Body of pancreas (tissue), 4 donors: ENCODE measurements at regions not wholly inside any gene's neighbourhood (a gene's known extent, or its start where the extent isn't known, plus 50 kb on each side); places are given as distances from the start of the nearest gene placed in this dataset.
A peak's percentile ranks its signal among the peaks of the same experiment; 100 is the strongest.
"Not testable (repeated sequence)": the region's sequence is repeated elsewhere in the genome, so short reads cannot be mapped to it uniquely, and the experiment has no call there.

Experiments used
- ATAC-seq: fragments of 150-250 bp; one replicate; pipeline ENCODE4 v1.9.1; 2016
- DNase-seq, 4 donors: peaks; one replicate each; pipeline ENCODE4 v3.0.0-alpha.2; 2019
- H3K27ac ChIP-seq, 4 donors: fragments of 200-600 bp; sonication (generic); 1 replicate in 3 of 4; 2 replicates in 1 of 4; pipeline versions ENCODE4 v1.5.1 to v1.6.1; 2016 to 2019; ENCODE audit warnings: mild to moderate bottlenecking in 1 of 4, mixed read lengths in 1 of 4, moderate library complexity in 1 of 4
- H3K27me3 ChIP-seq, 2 donors: fragments of 200-600 bp; sonication (generic); one replicate each; pipeline ENCODE4 v1.6.0; 2016; ENCODE audit warnings: mild to moderate bottlenecking in 1 of 2
- H3K36me3 ChIP-seq, 2 donors: fragments of 200-600 bp; sonication (generic); replicated peaks in 1 of 2; 2 replicates each; pipeline ENCODE4 v1.5.1; 2016; ENCODE audit warnings: low read depth in 2 of 2; ENCODE audit not compliant: insufficient read depth in 1 of 2
- H3K4me1 ChIP-seq: fragments of 200-600 bp; sonication (generic); one replicate; pipeline ENCODE4 v1.6.0; 2016
- H3K4me3 ChIP-seq, 2 donors: fragments of 200-600 bp; sonication (generic); 1 replicate in 1 of 2; 2 replicates in 1 of 2; pipeline ENCODE4 v1.5.1; 2016 to 2019
- H3K9me3 ChIP-seq, 3 donors: fragments of 200-600 bp; sonication (generic); 1 replicate in 2 of 3; 2 replicates in 1 of 3; pipeline ENCODE4 v1.5.1; 2016
- POLR2A ChIP-seq, 3 donors: fragments of 450-650 bp; IDR thresholded peaks; one replicate each; pipeline ENCODE4 v1.6.1; 2016; ENCODE audit warnings: antibody characterized with exemption in 3 of 3, mild to moderate bottlenecking in 2 of 3
- WGBS, 2 donors: methylation state at CpG; one replicate each; pipeline ENCODE4 v1.1.5; 2017; 5-methylcytosine and 5-hydroxymethylcytosine counted together
- intact Hi-C: fragments of 100-400 bp; cut with DNase I; formaldehyde crosslinking; loops from one replicate; pipeline ENCODE4 v1.15.1; 2023
- TF ChIP-seq, protein P1 (sequence below), 7 experiments: fragments of 450-650 bp in 4 of 7; fragments of 200-600 bp in 3 of 7; sonication (generic) in 3 of 7; IDR thresholded peaks; one replicate each; pipeline ENCODE4 v1.5.1; 2016 to 2019; ENCODE audit warnings: antibody characterized with exemption in 7 of 7

DNA sequence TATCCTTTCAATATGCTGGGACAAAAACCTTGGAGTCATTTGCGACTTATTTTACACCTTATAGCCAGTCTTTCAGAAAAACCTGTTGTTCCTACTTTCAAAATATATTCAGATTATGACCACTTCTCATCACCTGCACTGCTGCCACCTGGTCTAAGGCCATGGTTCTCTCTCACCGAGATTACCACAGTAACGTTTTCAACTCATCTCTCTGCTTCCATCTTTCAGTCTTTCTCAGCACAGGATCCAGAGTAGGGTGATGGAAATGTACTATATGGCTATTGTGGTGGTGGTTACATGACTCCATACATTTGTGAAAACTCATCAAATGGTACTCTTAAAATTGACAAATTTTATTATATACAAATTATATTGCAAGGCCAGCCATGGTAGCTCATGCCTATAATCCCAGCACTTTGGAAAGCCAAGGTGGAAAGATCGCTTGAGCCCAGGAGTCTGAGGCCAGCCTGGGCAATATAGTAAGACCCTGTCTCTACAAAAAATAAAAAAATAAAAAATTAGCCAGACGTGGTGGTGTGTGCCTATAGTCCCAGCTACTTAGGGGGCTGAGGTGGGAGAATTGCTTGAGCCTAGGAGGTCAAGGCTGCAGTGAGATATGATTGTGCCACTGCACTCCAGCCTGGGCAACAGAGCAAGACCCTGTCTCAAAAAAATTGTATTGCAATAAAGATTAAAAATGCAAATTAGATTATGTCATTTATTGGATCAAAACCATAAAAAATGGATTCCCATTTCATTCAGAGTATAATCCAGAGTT is 120.9 kb upstream of the PPP2R5A start:
- no peak overlapping the region for H3K4me3 ChIP-seq
- no peaks in the 10 kb centered on the region for H3K36me3 ChIP-seq
- intact Hi-C loops = no loop called here
- no peaks in the 10 kb centered on the region for H3K9me3 ChIP-seq
- no peak for TF ChIP-seq POLR2A (IDR thresholded peaks at IDR 0.05)
- TF ChIP-seq, protein P1, sequence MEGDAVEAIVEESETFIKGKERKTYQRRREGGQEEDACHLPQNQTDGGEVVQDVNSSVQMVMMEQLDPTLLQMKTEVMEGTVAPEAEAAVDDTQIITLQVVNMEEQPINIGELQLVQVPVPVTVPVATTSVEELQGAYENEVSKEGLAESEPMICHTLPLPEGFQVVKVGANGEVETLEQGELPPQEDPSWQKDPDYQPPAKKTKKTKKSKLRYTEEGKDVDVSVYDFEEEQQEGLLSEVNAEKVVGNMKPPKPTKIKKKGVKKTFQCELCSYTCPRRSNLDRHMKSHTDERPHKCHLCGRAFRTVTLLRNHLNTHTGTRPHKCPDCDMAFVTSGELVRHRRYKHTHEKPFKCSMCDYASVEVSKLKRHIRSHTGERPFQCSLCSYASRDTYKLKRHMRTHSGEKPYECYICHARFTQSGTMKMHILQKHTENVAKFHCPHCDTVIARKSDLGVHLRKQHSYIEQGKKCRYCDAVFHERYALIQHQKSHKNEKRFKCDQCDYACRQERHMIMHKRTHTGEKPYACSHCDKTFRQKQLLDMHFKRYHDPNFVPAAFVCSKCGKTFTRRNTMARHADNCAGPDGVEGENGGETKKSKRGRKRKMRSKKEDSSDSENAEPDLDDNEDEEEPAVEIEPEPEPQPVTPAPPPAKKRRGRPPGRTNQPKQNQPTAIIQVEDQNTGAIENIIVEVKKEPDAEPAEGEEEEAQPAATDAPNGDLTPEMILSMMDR (IDR thresholded peaks at IDR 0.05) = no peak
- WGBS, 2 donors = 90 to 91% methylated on average over 5 of the region's 5 CpGs
- H3K27ac ChIP-seq = no peak overlapping the region
- H3K4me1 ChIP-seq = peaks cover 5% of the 10 kb centered on the region
- H3K27me3 ChIP-seq = no peaks in the 10 kb centered on the region
- DNase-seq (no peak), ATAC-seq (no peak)

DNA sequence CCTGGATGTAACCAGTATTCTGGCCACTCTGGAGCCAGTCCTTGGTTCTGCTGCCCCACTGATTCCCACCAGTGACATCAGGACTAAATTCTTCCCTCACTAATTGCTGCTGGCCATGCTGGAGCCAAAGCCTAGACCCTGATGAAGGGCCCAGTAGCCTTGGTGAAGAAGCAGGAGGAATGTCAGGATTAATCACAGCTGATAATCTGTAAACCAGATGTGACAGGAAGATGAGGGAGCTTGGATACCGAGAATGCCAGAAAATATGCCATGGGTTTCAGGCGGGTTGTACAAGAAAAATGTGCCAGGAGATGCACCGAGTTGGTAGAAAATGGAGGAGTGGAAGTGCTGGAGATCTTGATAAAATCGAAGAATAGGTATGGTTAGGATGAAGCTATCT is 119.0 kb upstream of the PPP2R5A start:
- no peak for TF ChIP-seq POLR2A (IDR thresholded peaks at IDR 0.05)
- TF ChIP-seq, protein P1 (IDR thresholded peaks at IDR 0.05) = no peak
- 63 to 74% methylated on average over 4 of the region's 4 CpGs for WGBS, 2 donors
- H3K9me3 ChIP-seq = no peaks in the 10 kb centered on the region
- intact Hi-C loops = no loop called here
- peaks cover 5% of the 10 kb centered on the region for H3K4me1 ChIP-seq
- no peak for DNase-seq
- no peaks in the 10 kb centered on the region for H3K36me3 ChIP-seq
- no peak for ATAC-seq
- no peak overlapping the region for H3K4me3 ChIP-seq
- H3K27me3 ChIP-seq = no peaks in the 10 kb centered on the region
- no peak overlapping the region for H3K27ac ChIP-seq

DNA sequence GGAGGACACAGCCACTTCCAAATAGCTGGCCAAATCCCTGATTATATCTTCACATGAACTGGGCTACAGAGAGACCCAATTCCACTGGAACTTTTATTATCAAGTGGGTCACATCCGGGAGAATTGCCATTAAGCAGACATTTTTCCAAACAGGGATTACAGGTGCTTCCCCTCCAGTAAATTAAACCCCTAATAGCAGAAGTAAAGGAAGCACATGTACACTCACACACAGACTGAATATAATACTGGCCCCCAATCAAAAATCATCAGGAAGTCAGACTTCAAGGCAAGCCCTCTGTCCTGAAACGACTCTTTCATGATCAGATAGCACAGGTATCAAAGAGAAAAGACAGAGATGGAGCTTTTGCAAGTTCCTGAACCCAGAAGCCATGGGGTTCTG is 118.6 kb upstream of the PPP2R5A start:
- no peak overlapping the region for H3K4me3 ChIP-seq
- H3K27ac ChIP-seq = no peak overlapping the region
- DNase-seq = no peak
- ATAC-seq = peak; percentile 38
- WGBS, 2 donors = 31 to 49% methylated on average over 2 of the region's 2 CpGs
- H3K9me3 ChIP-seq = no peaks in the 10 kb centered on the region
- TF ChIP-seq, protein P1 (IDR thresholded peaks at IDR 0.05) = no peak
- TF ChIP-seq POLR2A (IDR thresholded peaks at IDR 0.05) = no peak
- no peaks in the 10 kb centered on the region for H3K27me3 ChIP-seq
- H3K36me3 ChIP-seq = no peaks in the 10 kb centered on the region
- peaks cover 5% of the 10 kb centered on the region for H3K4me1 ChIP-seq
- intact Hi-C loops = no loop called here

DNA sequence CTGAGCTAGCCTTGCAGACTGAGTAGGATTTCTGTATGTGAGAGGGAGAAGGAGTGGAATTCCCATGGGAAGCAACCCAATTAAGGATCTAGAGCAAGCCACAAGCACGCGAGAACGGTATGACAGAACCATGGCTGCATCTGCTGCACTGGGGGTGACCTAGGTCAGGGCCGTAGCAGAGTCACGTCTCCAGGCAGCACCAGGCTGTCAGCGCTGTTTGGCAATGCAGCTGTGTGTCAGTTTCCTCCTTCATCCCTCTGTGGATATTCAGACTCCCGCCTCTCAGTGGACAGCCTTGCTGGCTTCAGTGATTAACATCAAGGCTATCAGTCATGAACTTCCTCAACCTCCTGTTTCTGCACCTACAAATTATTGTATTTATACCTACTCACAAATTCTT is 118.1 kb upstream of the PPP2R5A start:
- Histone ChIP-seq H3K36me3 (no peaks in the 10 kb centered on the region), H3K4me1 (peaks cover 5% of the 10 kb centered on the region), H3K27me3 (no peaks in the 10 kb centered on the region), H3K9me3 (no peaks in the 10 kb centered on the region), H3K27ac (no peak overlapping the region), H3K4me3 (no peak overlapping the region)
- TF ChIP-seq, protein P1 (IDR thresholded peaks at IDR 0.05) = no peak
- TF ChIP-seq POLR2A (IDR thresholded peaks at IDR 0.05) = no peak
- ATAC-seq (peak; percentile 42), DNase-seq (peak in 1 of 4 donors; percentile 21)
- intact Hi-C loops = no loop called here
- WGBS, 2 donors = 52 to 54% methylated on average over 7 of the region's 7 CpGs

DNA sequence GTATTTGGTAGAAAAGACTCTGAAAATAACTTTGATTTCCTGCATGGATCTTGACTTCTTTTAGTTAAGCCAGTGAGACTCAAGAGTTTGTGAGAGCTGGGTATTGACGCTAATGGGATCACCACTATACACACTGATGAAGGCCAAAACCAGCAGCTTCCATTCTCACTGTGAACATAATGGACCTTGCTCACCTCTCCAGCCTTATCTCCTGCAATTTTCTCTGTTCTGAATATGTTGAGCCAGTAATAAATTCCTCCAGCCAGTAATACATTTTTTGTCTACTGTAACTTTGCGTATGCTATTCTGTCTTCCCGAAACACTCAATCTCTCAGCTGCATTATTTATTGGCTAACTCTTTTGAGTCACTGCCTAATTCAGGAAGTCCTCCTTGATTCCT is 111.6 kb upstream of the PPP2R5A start:
- H3K9me3 ChIP-seq = no peaks in the 10 kb centered on the region
- no peak for ATAC-seq
- intact Hi-C loops = no loop called here
- 75 to 100% methylated on average over 3 of the region's 3 CpGs for WGBS, 2 donors
- TF ChIP-seq, protein P1 (IDR thresholded peaks at IDR 0.05) = no peak
- TF ChIP-seq POLR2A (IDR thresholded peaks at IDR 0.05) = no peak
- H3K36me3 ChIP-seq = no peaks in the 10 kb centered on the region
- H3K4me1 ChIP-seq = no peaks in the 10 kb centered on the region
- no peak for DNase-seq
- no peaks in the 10 kb centered on the region for H3K27me3 ChIP-seq
- no peak overlapping the region for H3K4me3 ChIP-seq
- no peak overlapping the region for H3K27ac ChIP-seq

DNA sequence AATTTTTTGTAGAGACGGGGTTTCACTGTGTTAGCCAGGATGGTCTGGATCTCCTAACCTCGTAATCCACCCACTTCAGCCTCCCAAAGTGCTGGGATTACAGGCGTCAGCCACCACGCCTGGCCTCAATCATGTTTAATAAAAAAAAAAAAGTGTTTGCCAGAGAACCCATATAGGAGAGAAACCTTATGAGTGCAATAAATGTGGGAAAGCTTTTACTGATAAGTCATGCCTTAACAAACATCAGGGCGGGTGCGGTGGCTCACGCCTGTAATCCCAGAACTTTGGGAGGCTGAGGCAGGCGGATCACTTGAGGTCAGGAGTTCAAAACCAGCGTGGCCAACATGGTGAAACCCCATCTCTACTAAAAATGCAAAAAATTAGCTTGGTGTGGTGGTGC is 110.9 kb upstream of the PPP2R5A start:
- intact Hi-C loops, H3K4me1 ChIP-seq, ATAC-seq, H3K9me3 ChIP-seq, DNase-seq, H3K4me3 ChIP-seq, H3K36me3 ChIP-seq, H3K27ac ChIP-seq, H3K27me3 ChIP-seq: not testable (repeated sequence)
- 93 to 95% methylated on average over 9 of the region's 9 CpGs for WGBS, 2 donors
